ENCODE measurements at regions not wholly inside any gene's neighbourhood (a gene's known extent, or its start where the extent isn't known, plus 50 kb on each side); places are given as distances from the start of the nearest gene placed in this dataset.

DNA sequence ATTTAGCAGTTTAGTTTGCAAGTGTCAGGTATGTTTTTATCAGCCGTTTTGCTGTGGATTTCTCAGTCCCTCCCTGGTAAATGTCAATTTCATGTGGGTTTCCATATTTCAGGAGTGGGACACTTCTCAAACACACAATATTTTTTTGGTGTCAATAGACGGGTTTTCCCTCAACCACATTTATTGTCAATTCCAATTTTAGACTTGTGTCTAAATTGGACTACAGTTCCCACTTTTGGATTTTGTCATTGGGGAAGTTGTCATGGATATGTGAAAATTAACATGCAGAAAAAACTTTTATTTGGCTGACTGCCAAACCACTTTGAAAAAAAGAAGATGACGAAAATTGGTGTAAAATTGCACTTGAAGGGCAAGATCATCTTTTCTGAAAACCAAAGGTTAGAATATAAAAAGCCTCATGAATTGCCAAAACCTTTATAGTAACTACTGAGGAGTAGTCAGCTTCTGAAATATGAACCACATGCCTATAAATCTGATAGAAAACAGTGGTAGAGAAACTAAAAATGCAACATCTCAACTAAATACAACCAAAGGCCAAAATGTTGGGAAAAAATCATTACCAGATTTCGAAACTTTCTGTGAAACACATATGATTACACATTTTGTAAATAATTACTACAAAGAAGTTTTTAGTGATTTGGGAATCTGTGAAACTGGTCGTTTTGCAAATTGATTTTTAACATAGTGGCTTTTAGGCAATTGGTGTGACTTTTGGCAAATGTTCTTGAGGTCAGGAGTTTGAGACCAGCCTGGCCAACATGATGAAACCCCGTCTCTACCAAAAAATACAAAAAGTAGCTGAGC lies 106.4 kb downstream of the BCL2L11 start:
- DNase-seq (ENCODE audit: extremely low read depth, low read depth), result peak; percentile 9
- TF ChIP-seq, protein P1, sequence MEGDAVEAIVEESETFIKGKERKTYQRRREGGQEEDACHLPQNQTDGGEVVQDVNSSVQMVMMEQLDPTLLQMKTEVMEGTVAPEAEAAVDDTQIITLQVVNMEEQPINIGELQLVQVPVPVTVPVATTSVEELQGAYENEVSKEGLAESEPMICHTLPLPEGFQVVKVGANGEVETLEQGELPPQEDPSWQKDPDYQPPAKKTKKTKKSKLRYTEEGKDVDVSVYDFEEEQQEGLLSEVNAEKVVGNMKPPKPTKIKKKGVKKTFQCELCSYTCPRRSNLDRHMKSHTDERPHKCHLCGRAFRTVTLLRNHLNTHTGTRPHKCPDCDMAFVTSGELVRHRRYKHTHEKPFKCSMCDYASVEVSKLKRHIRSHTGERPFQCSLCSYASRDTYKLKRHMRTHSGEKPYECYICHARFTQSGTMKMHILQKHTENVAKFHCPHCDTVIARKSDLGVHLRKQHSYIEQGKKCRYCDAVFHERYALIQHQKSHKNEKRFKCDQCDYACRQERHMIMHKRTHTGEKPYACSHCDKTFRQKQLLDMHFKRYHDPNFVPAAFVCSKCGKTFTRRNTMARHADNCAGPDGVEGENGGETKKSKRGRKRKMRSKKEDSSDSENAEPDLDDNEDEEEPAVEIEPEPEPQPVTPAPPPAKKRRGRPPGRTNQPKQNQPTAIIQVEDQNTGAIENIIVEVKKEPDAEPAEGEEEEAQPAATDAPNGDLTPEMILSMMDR (IDR thresholded peaks at IDR 0.05; ENCODE audit: low read depth, low read length, missing control alignments), result no peak
- no peak overlapping the region for H3K4me3 ChIP-seq (replicated peaks; ENCODE audit: low read depth, low read length)

DNA sequence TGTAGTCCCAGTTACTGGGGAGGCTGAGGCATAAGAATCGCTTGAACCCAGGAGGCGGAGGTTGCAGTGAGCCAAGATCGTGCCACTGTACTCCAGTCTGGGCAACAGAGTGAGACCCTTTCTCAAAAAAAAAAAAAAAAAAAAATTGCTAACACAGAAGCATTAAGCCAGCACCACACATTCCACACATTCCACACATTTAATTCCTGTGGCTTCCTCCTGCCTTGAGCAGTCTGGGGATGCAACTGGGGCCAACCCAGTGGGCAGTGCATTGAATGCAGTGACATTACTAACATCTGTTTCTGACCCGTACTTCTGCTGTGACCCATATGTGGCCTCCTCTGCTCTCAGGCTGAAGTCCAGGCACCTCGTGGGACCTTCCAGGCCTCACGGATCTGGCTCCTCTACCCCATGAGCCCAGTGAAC lies 107.0 kb downstream of the BCL2L11 start:
- H3K4me3 ChIP-seq (replicated peaks; ENCODE audit: low read depth, low read length), result no peak overlapping the region
- TF ChIP-seq, protein P1 (IDR thresholded peaks at IDR 0.05; ENCODE audit: low read depth, low read length, missing control alignments), result no peak
- DNase-seq (ENCODE audit: extremely low read depth, low read depth), result peak; percentile 63

DNA sequence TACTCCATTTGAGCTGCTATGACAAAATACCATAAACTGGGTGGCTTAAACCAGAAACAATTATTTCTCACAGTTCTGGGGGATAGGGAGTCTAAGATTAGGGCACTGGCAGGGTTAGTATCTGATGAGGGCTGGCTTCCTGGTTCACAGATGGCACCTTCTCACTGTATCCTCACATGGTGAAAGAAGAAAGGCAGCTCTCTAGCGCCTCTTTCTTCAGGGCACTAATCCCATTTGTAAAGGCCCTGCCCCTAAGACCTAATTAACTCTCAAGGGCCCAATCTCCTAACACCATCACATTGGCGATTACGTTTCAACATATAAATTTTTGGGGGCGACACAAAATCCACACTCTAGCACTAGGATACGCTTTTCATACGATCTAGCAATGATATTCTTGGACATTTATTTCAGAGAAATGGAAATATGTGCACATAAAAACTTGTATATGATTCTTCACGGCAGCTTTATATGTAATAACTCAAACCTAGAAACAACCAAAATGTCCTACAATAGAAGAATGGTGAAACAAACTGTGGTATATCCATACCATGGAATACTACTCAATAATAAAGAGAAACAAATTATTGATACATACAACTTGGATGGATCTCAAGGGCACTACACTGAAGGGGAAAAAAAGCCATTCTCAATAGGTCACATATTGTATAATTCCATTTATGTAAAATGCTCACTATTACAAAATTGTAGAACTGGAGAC lies 111.0 kb downstream of the BCL2L11 start:
- H3K4me3 ChIP-seq (replicated peaks; ENCODE audit: low read depth, low read length), result no peak overlapping the region
- TF ChIP-seq, protein P1 (IDR thresholded peaks at IDR 0.05; ENCODE audit: low read depth, low read length, missing control alignments), result no peak
- DNase-seq (ENCODE audit: extremely low read depth, low read depth), result no peak

DNA sequence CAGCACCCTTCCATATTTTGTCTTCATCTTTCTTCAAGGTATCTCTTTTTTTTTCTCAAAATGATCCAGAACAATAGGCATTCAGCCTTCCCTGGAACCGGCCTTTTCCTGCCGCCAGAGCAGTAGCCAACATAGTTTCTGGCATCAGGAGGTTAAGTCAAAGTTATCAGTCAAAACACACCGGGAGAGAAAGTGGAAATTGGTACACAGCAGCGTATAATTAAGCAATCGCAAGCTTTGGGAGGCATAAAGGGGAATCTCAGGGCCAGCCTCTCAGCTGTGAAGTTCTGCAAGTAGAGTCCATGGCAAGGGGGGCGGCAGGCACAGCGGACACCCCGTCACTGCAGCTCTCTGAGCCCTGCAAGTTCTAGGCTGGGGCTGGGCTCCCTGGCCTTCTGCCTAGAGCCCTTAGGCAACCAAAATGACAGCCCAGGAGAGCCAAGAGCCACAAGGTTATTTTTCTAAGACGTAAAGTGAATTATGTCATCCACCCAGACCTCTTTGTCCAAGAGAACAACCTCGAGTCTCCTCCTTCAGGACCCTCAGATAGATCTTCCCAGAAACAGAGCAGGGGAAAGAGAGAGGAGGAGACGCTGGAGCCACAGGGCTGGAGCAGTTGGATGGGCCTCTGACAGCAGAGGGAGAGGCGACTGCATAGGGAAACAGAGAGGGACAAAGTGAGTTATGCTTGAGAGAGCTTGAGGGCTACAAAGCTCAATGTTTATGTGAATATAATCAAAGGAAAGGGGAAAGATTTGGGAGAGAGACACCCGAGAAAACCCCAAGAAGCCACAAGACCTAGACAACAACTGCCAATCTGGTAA lies 114.7 kb downstream of the BCL2L11 start:
- no peak for DNase-seq (ENCODE audit: extremely low read depth, low read depth)
- TF ChIP-seq, protein P1 (IDR thresholded peaks at IDR 0.05; ENCODE audit: low read depth, low read length, missing control alignments), result no peak
- no peak overlapping the region for H3K4me3 ChIP-seq (replicated peaks; ENCODE audit: low read depth, low read length)

DNA sequence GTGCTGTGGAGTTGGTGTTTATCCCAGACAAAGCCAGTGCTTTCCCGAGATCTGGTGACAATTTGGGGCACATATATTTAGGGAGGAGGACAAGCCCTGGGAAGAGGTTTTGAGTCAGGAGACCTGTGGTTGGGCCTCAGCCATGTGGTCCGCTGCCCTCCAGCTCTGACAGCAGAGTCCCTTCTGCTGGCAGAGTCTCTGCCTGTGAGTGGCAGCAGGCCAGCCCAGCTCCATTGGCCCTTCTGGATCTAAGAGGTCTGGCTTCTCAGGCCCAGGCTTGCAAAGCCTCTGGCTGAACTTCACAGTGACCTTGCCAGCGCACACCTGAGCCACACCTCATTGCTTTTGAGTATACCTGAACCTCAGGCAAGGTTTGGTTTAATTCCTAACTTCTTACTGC lies 115.3 kb downstream of the BCL2L11 start:
- no peak for DNase-seq (ENCODE audit: extremely low read depth, low read depth)
- H3K4me3 ChIP-seq (replicated peaks; ENCODE audit: low read depth, low read length), result no peak overlapping the region
- TF ChIP-seq, protein P1 (IDR thresholded peaks at IDR 0.05; ENCODE audit: low read depth, low read length, missing control alignments), result no peak

DNA sequence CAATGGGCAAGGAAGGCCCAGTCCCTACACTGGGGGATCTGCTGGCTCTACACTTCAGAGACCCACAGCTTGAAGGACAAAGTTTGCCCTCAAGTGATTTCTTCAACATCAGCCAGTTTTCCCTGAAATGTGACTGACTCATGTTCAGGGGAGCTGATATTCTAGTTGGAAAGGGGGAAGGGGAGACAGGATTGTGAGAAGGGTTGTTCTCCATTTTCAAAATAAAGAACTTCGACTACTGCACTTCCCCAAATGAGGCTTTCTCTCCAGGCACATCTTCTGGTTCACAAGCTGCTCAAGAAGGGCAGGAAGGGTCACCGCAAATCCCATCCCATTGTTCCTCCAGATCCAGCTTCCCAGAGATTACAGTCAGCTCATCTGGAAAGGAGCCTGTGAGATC lies 117.6 kb downstream of the BCL2L11 start:
- TF ChIP-seq, protein P1 (IDR thresholded peaks at IDR 0.05; ENCODE audit: low read depth, low read length, missing control alignments), result no peak
- H3K4me3 ChIP-seq (replicated peaks; ENCODE audit: low read depth, low read length), result no peak overlapping the region
- DNase-seq (ENCODE audit: extremely low read depth, low read depth), result no peak
